GM21381 (cell line): ENCODE measurements at regions not wholly inside any gene's neighbourhood (a gene's known extent, or its start where the extent isn't known, plus 50 kb on each side); places are given as distances from the start of the nearest gene placed in this dataset.
"Not testable (repeated sequence)": the region's sequence is repeated elsewhere in the genome, so short reads cannot be mapped to it uniquely, and the experiment has no call there.

Experiments
- ATAC-seq: cut with Tn5 transposase; IDR thresholded peaks from one replicate; pipeline ENCODE4 v1.9.1; 2021; ENCODE audit warnings: mild to moderate bottlenecking, moderate library complexity; ENCODE audit not compliant: unreplicated experiment

DNA sequence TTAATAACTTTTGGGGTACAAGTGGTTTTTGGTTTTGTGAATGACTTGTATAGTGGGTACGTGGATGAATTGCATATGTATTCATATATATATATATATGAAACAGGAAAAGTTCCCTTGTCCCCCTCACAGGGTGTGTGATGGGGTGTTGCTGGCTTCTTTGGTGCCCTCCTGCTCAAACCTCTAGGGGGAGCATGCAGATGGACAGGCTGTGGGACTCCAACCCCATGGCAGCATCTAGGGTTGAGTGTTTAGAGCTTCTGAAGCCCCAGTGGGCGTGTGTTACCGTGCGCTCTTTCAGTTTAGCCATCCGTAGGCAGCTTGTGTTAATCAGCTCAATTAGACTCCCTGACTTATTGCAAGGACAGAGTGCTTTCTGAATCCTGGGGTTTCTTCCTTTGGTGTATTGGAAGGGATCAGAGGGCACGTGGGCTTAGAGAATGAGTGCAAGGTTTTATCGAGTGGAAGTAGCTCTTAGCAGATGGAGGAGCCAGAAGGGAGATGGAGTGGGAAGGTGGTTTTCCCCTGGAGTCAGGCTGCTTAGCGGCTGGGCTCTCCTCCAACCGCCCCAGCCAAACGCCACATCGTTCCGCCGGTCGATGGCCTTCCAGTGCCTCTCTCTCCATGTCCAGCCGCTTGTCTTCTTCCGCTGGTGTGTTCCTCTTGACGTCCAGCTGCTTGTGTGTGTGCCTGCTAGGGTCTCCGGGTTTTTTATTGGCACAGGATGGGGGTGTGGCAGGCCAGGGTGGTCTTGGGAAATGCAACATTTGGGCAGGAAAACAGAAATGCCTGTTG, 674.4 kb upstream of the LCORL start:
- ATAC-seq = no peak

- ATAC-seq = no peak
Observed at GRCh38 chr4:18691431-18692200, 670.1 kb upstream of the LCORL start.

GRCh38 chr4:18690291-18690955, 668.9 kb upstream of the LCORL start:
- no peak for ATAC-seq

DNA sequence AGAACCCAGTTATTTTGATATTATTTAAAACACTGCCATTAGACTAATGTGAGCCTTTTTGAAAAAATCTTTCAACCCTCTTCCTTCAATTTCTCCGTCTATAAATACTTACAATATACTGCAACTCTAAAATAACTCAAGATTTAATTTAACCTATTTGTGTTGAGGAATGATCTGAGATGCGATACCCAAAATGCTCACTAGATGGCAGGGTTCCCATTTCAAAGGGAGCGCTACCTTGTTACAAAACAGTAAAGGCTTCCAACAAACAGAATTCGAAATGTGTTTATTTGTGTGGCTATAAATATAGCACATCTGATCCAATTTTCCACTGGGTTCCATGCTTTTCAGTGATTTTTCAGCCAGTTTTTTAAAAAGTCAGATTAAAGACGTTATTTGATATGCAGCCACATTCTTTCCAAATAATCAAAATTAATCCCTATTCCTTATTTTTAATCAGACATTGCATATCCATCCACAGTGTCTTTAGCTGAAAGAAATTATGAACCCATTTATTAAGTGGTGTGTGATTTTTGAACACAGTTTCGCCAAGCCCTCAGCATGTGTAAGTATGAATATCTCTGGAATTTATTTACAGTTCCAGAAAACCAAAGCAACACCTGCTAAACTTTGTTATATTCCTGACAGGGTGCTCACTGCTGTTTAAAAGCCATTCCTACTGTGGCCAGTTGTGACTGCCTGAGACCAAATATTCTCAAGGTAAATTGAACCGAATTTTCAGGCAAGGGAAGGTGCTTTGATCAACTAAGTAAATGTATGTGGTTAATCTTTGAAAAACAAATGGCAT, 668.0 kb upstream of the LCORL start:
- ATAC-seq = no peak

DNA sequence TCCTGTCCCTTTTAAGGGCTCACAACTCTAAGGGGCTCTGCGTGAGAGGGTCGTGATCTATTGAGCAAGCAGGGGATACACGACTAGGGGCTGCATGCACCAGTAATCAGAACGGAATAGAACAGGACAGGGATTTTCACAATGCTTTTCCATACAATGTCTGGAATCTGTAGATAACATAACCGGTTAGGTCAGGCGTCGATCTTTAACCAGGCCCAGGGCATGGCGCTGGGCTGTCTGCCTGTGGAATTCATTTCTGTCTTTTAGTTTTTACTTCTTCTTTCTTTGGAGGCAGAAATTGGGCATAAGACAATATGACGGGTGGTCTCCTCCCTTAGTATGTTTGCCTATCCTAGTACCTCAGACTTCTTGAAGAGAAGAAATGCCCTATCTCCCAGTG, 666.8 kb upstream of the LCORL start:
- ATAC-seq = not testable (repeated sequence)

DNA sequence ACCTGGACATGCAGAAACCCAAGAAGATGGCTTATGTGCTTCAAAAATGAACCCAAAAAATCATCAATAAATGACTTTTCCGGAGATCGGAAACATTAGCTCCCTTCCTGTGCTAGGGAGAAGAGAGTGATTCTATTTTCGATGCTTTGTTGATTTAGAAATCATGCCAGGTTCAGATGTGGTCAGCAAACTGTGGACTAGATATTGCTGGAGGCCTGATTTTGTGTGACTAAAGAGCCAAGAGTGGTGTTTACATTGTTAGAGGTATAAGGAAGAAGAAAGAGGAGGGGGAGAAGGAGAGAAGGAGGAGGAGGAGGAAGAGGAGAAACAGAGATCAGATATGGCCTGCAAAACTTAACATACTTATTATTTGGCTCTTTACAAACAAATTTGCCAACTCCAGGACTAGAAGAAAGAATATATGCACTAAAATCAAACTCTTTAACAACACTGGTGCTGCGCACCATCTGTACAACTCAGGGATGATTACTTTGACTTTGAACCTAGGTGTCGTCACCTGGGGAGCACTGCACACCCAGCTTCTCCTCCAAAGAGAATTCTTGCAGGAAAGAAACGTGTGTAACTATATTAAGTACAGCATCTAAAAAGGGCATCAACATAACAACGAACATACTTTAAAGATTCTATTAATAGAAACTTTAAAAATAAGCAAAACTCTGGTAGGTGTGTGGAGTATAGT, 664.9 kb upstream of the LCORL start:
- ATAC-seq = no peak

DNA sequence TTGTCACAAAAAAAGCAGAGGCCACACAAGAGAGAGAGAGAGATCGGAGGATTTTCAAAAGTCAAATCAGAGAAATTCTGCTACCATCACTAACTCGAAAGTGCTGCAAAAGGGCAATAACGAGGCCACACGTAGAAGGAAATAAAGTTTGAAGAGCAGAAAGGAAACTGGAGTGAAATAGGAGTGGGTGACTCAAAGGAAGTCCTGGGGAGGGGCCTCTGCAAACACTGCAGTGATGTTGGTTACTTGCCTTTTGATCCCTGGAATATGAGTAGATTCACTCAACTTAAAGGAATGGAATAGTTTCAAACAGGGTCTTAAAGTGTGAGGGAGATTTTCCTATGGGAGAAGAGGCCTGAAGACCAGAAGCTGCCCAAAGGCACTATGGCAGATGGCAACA, 663.4 kb upstream of the LCORL start:
- ATAC-seq = no peak

GRCh38 chr4:18676526-18676915, 655.0 kb upstream of the LCORL start:
- ATAC-seq = no peak

DNA sequence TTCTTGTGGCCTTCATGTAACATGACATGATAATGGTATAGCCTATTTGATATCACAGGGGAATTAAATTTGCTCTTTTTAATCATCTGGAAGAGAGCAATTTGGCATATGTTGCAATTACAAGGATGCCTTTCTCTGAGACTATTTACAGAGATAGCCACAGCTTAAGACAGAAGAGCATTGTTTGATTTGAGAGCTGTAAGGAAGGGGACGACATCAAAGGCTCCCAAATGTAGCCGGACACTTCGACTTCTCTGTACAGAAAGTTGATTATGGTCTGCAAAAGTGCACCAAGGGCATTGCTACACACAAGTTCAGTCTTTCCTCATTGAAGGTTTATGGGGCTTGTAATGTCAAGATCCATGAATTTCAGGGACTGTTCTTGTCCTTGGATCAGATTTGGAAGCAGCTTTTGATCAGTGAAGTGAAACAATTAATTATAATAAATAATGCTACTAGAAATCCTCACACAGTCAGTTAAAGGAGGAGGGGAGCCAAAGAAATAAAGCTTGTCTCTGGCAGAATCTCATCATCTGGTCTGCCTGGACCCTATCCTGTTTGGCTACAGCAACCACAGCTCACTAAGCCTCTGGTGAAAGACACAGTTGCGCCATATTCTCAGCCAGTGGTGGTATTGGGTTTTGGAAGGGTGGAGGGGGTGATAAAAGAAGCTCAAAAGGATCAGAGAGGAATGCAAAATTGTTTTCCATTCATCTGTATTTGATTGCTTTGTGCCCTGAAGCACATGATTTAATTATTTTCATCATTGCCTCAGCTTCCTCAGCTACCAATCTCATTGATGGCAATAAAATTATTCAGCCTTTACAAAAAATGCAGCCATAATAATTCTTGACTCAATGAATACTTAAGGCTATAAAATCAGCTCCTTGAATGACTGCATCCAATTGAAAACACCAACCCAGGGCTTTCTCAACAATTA, 654.3 kb upstream of the LCORL start:
- ATAC-seq = no peak

DNA sequence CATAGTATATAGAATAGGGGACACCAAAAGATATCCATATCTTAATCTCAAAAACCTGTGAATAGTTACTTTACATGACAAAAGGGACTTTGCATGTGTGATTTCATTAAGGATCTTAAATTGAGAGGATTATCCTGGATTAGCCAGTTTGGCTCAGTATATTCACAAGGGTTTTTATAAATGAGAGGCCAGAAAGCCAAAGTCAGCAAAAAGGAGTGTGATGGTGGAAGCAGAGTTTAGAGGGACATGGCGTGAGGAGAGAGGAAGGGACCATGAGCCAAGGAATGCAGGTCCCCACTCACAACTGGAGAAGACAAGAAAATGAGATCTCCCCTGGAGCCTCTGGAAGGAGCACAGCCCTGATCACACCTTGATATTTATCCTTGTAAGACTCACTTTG, 648.5 kb upstream of the LCORL start:
- no peak for ATAC-seq

DNA sequence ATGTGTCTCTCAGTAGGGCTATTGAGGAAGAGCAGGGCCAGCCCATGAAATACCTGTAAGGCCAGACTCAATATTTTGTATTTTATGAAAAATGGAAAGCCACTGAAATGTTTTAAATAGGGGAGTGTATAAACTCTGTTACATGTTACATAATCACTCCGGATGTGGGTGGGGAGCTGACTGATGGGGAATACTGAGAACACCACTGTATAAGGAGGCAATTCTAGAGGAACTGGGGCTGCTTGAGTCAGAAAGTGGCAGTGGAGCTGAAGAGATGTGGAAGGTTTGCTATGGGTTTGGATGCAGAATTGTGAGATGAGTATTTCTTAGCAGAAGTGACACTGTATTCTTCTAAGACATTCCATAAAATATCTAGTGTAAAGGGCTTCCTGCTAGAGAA, 647.8 kb upstream of the LCORL start:
- ATAC-seq = no peak

GRCh38 chr4:18666322-18666721, 644.8 kb upstream of the LCORL start:
- no peak for ATAC-seq

DNA sequence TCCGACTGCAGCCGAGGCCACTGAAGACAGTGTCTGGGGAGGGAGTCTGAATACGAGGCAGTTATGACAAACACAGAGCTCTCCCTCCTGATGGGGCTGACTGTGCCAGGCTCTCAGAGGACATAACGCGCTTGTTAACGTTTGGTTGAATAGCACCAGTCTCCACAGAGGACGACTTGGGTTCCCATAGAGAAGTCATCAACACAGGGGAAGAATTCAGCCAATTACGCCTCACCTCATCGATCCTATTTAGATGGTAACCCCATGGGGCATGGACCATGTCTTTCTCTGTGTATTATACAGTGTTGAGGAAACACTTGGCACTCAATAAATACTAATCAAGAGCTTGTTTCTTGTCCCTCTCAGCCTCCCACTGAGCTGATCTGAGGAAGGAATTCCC, 642.6 kb upstream of the LCORL start:
- no peak for ATAC-seq

- no peak for ATAC-seq
Observed at GRCh38 chr4:18645351-18645750, 623.8 kb upstream of the LCORL start.

DNA sequence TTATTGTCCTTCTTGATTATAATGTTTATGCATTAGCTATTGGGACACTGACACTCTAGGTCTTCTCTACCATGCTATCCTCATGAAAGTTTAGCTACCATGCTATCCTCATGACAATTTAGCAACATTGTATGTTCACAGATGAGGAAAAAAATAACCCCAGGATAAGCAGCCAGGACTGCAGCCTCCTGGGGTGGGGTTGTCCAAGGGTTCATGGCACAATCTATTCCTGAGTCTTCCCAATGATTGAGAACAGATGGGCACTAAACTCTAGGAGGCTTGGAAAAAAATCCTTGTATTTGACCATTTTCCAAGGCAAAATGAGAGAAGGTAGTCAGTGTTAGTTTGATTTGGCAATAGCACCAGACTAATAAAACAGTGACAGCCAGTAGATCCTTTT, 619.8 kb upstream of the LCORL start:
- no peak for ATAC-seq

- ATAC-seq = no peak
Observed at GRCh38 chr4:18638031-18638430, 616.5 kb upstream of the LCORL start.

- ATAC-seq = no peak
Observed at GRCh38 chr4:18636001-18636585, 614.5 kb upstream of the LCORL start.

DNA sequence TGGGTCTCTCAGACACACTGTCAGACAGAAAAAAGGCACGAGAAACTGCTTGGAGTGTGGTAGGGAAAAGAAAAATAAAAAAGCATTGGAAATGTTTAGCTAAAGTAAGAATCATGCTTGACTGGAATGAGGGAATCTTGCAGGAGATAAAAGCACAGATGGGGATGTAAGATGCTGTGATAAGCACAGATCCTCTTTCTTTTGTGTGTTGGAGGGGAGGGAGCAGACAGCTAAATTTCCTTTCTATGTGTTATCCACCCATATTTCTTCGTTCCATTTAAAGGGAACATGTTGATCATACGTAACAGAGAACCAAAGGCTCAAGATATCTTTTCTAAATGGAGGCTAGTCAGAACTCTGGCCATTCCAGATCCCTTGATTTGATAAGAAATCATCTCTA, 614.0 kb upstream of the LCORL start:
- no peak for ATAC-seq

DNA sequence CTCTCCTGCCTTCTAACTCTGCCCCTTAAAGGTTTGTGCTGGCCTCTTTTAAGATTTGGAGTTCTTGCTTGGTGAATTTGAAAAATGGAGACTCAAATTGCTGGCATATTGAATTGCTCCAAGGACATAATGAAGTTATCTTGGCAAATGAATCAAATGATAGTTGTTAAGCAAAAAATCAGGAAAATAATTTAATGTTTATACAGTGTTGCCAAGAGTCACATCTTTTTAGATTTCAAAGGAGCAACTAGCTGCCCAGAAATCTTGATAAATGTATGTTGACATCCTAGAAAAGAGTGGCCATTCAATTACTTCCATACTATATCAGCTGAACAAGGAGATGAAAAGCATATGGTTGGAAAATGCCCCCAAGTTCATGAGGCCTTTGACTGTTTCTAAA, 610.0 kb upstream of the LCORL start:
- ATAC-seq = no peak
